ENCODE measurements at regions not wholly inside any gene's neighbourhood (a gene's known extent, or its start where the extent isn't known, plus 50 kb on each side); places are given as distances from the start of the nearest gene placed in this dataset.

DNA sequence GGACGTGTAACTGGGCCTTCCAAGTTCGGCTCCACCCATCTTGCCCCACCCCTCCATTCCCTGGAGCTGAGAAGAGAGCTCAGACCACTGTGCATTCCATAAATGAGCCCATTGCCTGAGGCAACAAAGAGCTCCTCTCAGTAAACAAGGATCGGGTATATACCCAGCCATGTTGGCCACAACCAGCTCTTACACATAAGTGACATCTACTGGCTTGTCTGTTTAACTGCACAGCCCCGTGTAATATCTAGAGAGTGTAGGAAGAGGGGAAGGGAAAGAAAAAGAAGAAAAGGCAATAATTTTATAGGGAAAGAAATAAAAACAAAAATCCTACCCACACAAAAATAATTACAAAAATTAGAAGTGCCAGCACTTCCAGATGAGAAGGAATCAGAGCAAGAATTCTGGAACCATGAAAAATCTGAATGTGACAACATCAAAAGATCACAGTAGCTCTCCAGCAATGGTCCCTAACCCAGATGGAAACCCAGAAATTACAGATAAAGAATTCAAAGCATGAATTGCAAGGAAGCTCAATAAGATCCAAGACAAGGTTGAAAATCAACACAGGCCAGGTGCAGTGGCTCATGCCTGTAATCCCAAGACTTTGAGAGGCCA, 308.1 kb downstream of the RPAP3 start:
- no peak overlapping the region for H3K27ac ChIP-seq (ENCODE audit: low read length)

DNA sequence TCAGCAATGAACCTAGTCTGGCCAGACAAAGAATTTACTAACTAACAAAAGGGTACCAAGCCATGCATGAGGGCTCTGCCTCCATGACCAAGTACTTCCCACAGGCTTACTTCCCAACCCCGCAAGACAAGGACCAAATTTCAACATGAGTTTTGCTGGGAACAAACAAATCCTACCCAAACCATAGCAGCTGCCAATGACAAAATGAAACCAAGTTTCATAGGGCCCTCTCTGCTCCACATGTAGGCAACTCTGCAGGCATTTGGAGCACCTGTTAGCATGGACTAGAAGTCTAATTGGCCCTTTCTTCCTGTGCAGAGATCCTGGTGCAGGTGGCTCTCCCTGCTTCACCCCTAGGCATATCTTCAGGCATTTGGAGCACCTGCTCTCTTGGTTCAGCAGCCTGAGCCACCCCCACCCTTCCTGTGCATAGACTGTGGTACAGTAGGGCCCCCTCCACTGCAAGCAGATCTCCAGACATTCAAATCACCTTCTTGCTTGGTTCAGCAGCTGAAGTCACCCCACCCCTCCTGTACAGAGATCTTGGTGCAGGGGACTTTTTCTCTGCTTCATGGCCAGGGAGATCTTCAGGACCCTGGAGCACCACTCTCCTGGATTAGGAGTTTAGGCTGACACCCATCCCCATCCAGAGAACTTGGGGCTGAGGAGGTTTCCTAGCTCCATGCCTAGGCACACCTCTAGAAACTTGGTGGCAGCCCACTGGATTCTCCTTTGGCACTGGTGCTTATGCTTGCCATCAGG, 308.7 kb downstream of the RPAP3 start:
- Histone ChIP-seq H3K36me3 (ENCODE audit: control insufficient read depth in 2 of 2, insufficient read depth in 2 of 2, low read length in 2 of 2) (no peaks in the 10 kb centered on the region), H3K27me3 (ENCODE audit: control insufficient read depth in 1 of 2, insufficient read depth in 2 of 2, low read length in 2 of 2) (no peaks in the 10 kb centered on the region), H3K9ac (ENCODE audit: low read length in 2 of 2) (no peak overlapping the region), H3K4me3 (ENCODE audit: low read length in 2 of 2) (no peak overlapping the region), H3K27ac (ENCODE audit: low read length) (no peak overlapping the region), H3K4me1 (ENCODE audit: control insufficient read depth, insufficient read depth, low read length) (peaks cover 3% of the 10 kb centered on the region), H3K9me3 (ENCODE audit: control insufficient read depth in 2 of 2, low read length in 2 of 2) (peaks cover 3 to 8% of the 10 kb centered on the region in 2 donors)

More for the DNA sequence above, 308.1 kb downstream of the RPAP3 start:
- Histone ChIP-seq H3K9me3 (ENCODE audit: control insufficient read depth in 2 of 2, low read length in 2 of 2) (peaks cover 3 to 8% of the 10 kb centered on the region in 2 donors), H3K27me3 (ENCODE audit: control insufficient read depth in 1 of 2, insufficient read depth in 2 of 2, low read length in 2 of 2) (no peaks in the 10 kb centered on the region), H3K9ac (ENCODE audit: low read length in 2 of 2) (no peak overlapping the region), H3K36me3 (ENCODE audit: control insufficient read depth in 2 of 2, insufficient read depth in 2 of 2, low read length in 2 of 2) (no peaks in the 10 kb centered on the region), H3K4me3 (ENCODE audit: low read length in 2 of 2) (no peak overlapping the region), H3K4me1 (ENCODE audit: control insufficient read depth, insufficient read depth, low read length) (peaks cover 3% of the 10 kb centered on the region)

DNA sequence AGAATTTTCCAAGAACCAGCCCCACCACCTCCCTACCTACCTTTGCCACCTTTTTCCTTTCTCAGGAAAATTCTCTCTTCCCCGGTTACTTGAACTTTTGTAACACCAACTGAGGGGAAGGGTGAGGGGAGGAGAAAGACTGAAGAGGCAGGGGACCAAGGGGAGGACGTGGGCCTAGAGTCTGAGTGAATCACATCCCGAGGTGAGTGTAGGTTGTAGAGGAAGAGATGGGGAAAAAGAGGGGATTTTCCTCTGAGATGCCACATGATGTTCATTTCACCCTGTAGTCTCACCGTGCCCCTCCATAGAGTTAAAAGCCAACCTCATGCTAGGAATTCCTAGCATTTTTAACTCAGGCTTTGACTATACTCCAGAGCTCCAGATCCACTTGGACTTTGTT, 311.8 kb downstream of the RPAP3 start:
- Histone ChIP-seq H3K27ac (ENCODE audit: low read length) (no peak overlapping the region), H3K9ac (ENCODE audit: low read length in 2 of 2) (no peak overlapping the region), H3K4me3 (ENCODE audit: low read length in 2 of 2) (no peak overlapping the region), H3K36me3 (ENCODE audit: control insufficient read depth in 2 of 2, insufficient read depth in 2 of 2, low read length in 2 of 2) (no peaks in the 10 kb centered on the region), H3K27me3 (ENCODE audit: control insufficient read depth in 1 of 2, insufficient read depth in 2 of 2, low read length in 2 of 2) (no peaks in the 10 kb centered on the region), H3K4me1 (ENCODE audit: control insufficient read depth, insufficient read depth, low read length) (peaks cover 3% of the 10 kb centered on the region), H3K9me3 (ENCODE audit: control insufficient read depth in 2 of 2, low read length in 2 of 2) (peaks cover 3 to 8% of the 10 kb centered on the region in 2 donors)

DNA sequence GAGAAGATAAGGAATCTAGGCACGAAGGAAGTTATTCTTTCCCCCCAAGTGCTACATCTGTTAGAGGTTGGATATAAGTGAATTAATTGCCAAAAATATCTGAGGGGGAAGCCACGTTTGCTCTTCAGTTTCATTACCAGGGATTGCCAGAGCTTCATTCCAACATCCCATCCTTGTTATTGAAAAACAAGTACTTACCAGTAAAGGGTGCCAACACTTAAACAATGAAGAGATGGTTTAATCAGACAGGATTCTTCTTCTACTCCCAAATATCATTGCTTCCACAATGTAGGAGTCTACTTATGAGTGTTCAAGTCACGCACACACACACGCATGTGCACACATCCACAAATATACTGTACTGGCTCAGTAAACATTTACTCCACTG, 312.4 kb downstream of the RPAP3 start:
- no peak overlapping the region for H3K4me3 ChIP-seq (ENCODE audit: low read length in 2 of 2)
- peak overlapping the region in 1 of 2 donors; percentile 18 for H3K9ac ChIP-seq (ENCODE audit: low read length in 2 of 2)
- H3K9me3 ChIP-seq (ENCODE audit: control insufficient read depth in 2 of 2, low read length in 2 of 2) = peaks cover 3 to 8% of the 10 kb centered on the region in 2 donors
- no peak overlapping the region for H3K27ac ChIP-seq (ENCODE audit: low read length)
- H3K27me3 ChIP-seq (ENCODE audit: control insufficient read depth in 1 of 2, insufficient read depth in 2 of 2, low read length in 2 of 2) = no peaks in the 10 kb centered on the region
- H3K4me1 ChIP-seq (ENCODE audit: control insufficient read depth, insufficient read depth, low read length) = peaks cover 3% of the 10 kb centered on the region
- no peaks in the 10 kb centered on the region for H3K36me3 ChIP-seq (ENCODE audit: control insufficient read depth in 2 of 2, insufficient read depth in 2 of 2, low read length in 2 of 2)

DNA sequence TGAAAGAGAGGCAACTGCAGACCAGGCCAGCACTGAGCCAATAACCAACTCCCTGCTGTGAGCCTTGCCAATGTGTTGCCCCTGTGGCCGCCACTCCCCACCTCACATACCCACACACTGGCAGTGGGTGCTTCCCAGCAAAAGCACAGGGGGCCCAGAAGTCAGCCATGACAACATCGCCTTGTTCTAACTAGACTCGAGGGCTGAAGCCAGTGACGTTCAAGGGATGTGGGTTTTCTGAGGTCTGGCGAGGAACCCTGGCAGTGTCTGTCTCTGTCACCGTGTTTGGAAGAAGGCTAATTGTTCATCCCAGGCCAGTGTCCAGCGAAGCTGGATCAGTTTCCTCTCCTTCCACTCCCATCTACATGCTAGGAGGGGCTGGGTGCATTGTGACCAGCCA, 311.8 kb upstream of the AMIGO2 start:
- H3K27me3 ChIP-seq (ENCODE audit: control insufficient read depth in 1 of 2, insufficient read depth in 2 of 2, low read length in 2 of 2) = no peaks in the 10 kb centered on the region
- peaks cover 0 to 1% of the 10 kb centered on the region in 2 donors for H3K9me3 ChIP-seq (ENCODE audit: control insufficient read depth in 2 of 2, low read length in 2 of 2)
- no peak overlapping the region for H3K4me3 ChIP-seq (ENCODE audit: low read length in 2 of 2)
- H3K4me1 ChIP-seq (ENCODE audit: control insufficient read depth, insufficient read depth, low read length) = peaks cover 3% of the 10 kb centered on the region
- H3K9ac ChIP-seq (ENCODE audit: low read length in 2 of 2) = no peak overlapping the region
- H3K27ac ChIP-seq (ENCODE audit: low read length) = no peak overlapping the region
- H3K36me3 ChIP-seq (ENCODE audit: control insufficient read depth in 2 of 2, insufficient read depth in 2 of 2, low read length in 2 of 2) = no peaks in the 10 kb centered on the region

DNA sequence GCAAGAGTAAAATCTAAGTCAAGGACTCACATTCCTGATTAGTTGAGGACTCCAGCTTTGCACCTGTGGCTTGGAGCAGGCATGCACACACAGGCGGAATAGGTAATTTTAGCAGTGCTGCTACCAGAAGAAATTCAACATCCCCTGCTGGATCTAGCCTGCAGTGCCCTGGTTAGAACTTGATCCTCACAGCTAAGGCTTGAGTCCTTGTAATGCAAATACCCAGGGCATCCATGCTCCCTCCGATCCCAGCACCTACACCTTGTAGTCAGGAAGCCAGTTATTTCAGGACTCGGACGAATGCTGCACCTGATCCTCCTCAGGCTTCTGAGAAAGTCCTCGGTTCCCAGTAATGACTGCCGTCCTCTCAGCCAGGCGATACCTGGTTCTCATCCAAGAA, 309.0 kb upstream of the AMIGO2 start:
- Histone ChIP-seq H3K36me3 (ENCODE audit: control insufficient read depth in 2 of 2, insufficient read depth in 2 of 2, low read length in 2 of 2) (no peaks in the 10 kb centered on the region), H3K4me1 (ENCODE audit: control insufficient read depth, insufficient read depth, low read length) (no peaks in the 10 kb centered on the region), H3K27ac (ENCODE audit: low read length) (no peak overlapping the region), H3K27me3 (ENCODE audit: control insufficient read depth in 1 of 2, insufficient read depth in 2 of 2, low read length in 2 of 2) (no peaks in the 10 kb centered on the region), H3K4me3 (ENCODE audit: low read length in 2 of 2) (no peak overlapping the region), H3K9me3 (ENCODE audit: control insufficient read depth in 2 of 2, low read length in 2 of 2) (no peaks in the 10 kb centered on the region), H3K9ac (ENCODE audit: low read length in 2 of 2) (no peak overlapping the region)

DNA sequence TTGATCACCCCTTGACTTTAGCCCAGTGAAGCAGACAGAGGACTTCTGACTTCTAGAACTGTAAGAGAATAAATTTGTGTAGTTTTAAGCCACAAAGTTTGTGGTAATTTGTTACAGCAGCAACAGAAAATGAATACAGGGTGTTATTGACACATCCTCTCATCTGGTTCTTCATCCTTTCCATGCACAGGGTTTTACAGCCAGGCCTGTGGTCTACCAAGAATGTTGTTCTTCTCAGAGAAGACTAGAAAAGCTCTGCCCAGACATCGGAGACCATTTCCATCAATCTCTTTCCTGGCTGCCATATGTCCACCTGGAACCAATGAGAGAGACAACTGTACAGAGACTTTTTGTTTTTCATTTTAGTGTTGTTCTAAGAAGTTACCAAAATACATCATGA, 308.2 kb upstream of the AMIGO2 start:
- Histone ChIP-seq H3K9me3 (ENCODE audit: control insufficient read depth in 2 of 2, low read length in 2 of 2) (no peaks in the 10 kb centered on the region), H3K4me3 (ENCODE audit: low read length in 2 of 2) (no peak overlapping the region), H3K4me1 (ENCODE audit: control insufficient read depth, insufficient read depth, low read length) (no peaks in the 10 kb centered on the region), H3K27me3 (ENCODE audit: control insufficient read depth in 1 of 2, insufficient read depth in 2 of 2, low read length in 2 of 2) (no peaks in the 10 kb centered on the region), H3K27ac (ENCODE audit: low read length) (no peak overlapping the region), H3K9ac (ENCODE audit: low read length in 2 of 2) (no peak overlapping the region), H3K36me3 (ENCODE audit: control insufficient read depth in 2 of 2, insufficient read depth in 2 of 2, low read length in 2 of 2) (no peaks in the 10 kb centered on the region)

DNA sequence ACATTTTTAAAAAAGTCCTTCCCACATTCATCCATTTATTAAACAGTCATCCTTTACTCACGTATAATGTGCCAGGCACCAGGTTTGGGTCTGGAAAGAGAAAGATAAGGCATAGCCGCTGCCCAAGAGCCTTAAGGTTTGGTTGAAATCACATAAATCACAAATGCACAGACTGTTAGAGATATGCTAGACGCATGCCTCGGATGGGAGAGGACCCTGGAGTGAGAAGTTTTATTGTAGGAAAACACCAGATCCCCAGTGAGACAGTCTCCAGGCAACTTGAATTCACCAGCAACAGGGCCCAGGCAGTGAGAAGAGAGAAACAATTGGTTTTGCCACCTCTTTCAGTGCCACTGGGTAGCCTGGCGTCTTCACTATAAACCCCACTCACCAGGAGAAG, 305.9 kb upstream of the AMIGO2 start:
- Histone ChIP-seq H3K9ac (ENCODE audit: low read length in 2 of 2) (no peak overlapping the region), H3K27me3 (ENCODE audit: control insufficient read depth in 1 of 2, insufficient read depth in 2 of 2, low read length in 2 of 2) (no peaks in the 10 kb centered on the region), H3K27ac (ENCODE audit: low read length) (no peak overlapping the region), H3K9me3 (ENCODE audit: control insufficient read depth in 2 of 2, low read length in 2 of 2) (no peaks in the 10 kb centered on the region), H3K4me3 (ENCODE audit: low read length in 2 of 2) (no peak overlapping the region), H3K4me1 (ENCODE audit: control insufficient read depth, insufficient read depth, low read length) (no peaks in the 10 kb centered on the region), H3K36me3 (ENCODE audit: control insufficient read depth in 2 of 2, insufficient read depth in 2 of 2, low read length in 2 of 2) (no peaks in the 10 kb centered on the region)

DNA sequence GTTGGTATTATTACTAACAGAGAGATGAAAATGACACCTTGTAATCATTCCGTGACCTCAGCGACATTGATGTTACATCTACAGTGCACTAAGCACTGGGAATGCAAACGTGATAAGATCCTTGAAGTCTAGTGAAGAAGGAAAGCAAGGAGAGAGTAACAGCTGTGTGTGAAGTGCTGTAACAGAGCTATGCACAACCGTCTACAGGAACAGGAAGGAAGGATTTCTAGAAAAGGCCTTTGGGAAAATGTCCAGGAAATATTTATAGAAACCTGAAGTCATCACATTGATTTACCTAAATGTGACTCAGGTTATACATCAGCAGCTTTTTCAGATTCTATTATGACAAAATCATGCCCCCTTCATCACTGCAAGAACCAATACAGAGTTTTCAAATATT, 304.2 kb upstream of the AMIGO2 start:
- H3K27me3 ChIP-seq (ENCODE audit: control insufficient read depth in 1 of 2, insufficient read depth in 2 of 2, low read length in 2 of 2) = no peaks in the 10 kb centered on the region
- no peak overlapping the region for H3K27ac ChIP-seq (ENCODE audit: low read length)
- H3K9me3 ChIP-seq (ENCODE audit: control insufficient read depth in 2 of 2, low read length in 2 of 2) = no peaks in the 10 kb centered on the region
- H3K36me3 ChIP-seq (ENCODE audit: control insufficient read depth in 2 of 2, insufficient read depth in 2 of 2, low read length in 2 of 2) = no peaks in the 10 kb centered on the region
- H3K9ac ChIP-seq (ENCODE audit: low read length in 2 of 2) = no peak overlapping the region
- no peak overlapping the region for H3K4me3 ChIP-seq (ENCODE audit: low read length in 2 of 2)
- H3K4me1 ChIP-seq (ENCODE audit: control insufficient read depth, insufficient read depth, low read length) = no peaks in the 10 kb centered on the region

DNA sequence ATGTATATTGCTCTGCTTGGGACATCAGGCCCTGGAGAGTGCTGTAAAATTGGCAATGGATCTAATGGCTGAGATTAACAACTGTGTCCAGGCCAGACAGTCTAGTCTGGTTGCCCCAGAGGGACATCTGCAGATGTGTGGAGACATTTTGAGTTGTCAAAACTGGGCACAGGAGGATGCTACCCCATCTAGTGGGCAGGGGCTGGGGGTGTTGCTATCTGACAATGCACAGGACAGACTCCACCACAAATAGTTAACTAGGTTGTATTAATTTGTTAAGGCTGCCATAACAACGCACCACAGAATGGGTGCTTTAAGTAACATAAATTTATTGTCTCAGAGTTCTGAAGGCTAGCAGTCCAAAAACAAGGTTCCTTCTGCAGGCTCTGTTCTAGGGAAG, 302.5 kb upstream of the AMIGO2 start:
- Histone ChIP-seq H3K9ac (ENCODE audit: low read length in 2 of 2) (no peak overlapping the region), H3K4me1 (ENCODE audit: control insufficient read depth, insufficient read depth, low read length) (peaks cover 3% of the 10 kb centered on the region), H3K36me3 (ENCODE audit: control insufficient read depth in 2 of 2, insufficient read depth in 2 of 2, low read length in 2 of 2) (no peaks in the 10 kb centered on the region), H3K4me3 (ENCODE audit: low read length in 2 of 2) (no peak overlapping the region), H3K27me3 (ENCODE audit: control insufficient read depth in 1 of 2, insufficient read depth in 2 of 2, low read length in 2 of 2) (no peaks in the 10 kb centered on the region), H3K27ac (ENCODE audit: low read length) (no peak overlapping the region), H3K9me3 (ENCODE audit: control insufficient read depth in 2 of 2, low read length in 2 of 2) (no peaks in the 10 kb centered on the region)

DNA sequence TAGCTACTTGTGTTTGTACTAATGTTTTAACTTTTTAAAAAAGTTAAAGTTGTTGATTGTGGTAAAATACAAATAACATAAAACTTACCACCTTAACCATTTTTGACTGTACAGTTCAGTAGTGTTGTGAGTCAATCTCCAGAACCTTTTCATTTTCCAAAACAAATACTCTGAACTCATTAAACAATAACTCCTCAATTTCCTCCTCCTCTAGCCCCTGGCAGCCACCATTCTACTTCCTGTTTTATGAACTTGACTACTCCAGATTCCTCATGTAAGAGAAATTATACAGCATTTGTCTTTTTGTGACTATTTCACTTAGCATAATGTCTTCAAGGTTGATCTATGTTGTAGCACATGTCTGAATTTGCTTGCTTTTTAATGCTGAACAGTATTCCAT, 299.1 kb upstream of the AMIGO2 start:
- H3K36me3 ChIP-seq (ENCODE audit: control insufficient read depth in 2 of 2, insufficient read depth in 2 of 2, low read length in 2 of 2) = no peaks in the 10 kb centered on the region
- no peak overlapping the region for H3K27ac ChIP-seq (ENCODE audit: low read length)
- no peaks in the 10 kb centered on the region for H3K27me3 ChIP-seq (ENCODE audit: control insufficient read depth in 1 of 2, insufficient read depth in 2 of 2, low read length in 2 of 2)
- H3K4me1 ChIP-seq (ENCODE audit: control insufficient read depth, insufficient read depth, low read length) = peaks cover 3% of the 10 kb centered on the region
- no peak overlapping the region for H3K4me3 ChIP-seq (ENCODE audit: low read length in 2 of 2)
- H3K9ac ChIP-seq (ENCODE audit: low read length in 2 of 2) = no peak overlapping the region
- H3K9me3 ChIP-seq (ENCODE audit: control insufficient read depth in 2 of 2, low read length in 2 of 2) = no peaks in the 10 kb centered on the region
